UCSD-AML1 (cell line): ENCODE measurements at regions not wholly inside any gene's neighbourhood (a gene's known extent, or its start where the extent isn't known, plus 50 kb on each side); places are given as distances from the start of the nearest gene placed in this dataset.

ENCODE experiments used
- DNase-seq: peaks from one replicate; lab custom pipeline; 2025; ENCODE audit not compliant: unreplicated experiment; lab: John Stamatoyannopoulos, UW

GRCh38 chr11:129292092-129292491 is 83.6 kb upstream of the BARX2 start:
- DNase-seq = no peak

- DNase-seq = no peak
Observed at GRCh38 chr11:129291546-129291945, 84.1 kb upstream of the BARX2 start.

- no peak for DNase-seq
Observed at GRCh38 chr11:129290966-129291365, 84.7 kb upstream of the BARX2 start.

- DNase-seq = no peak
Observed at GRCh38 chr11:129289350-129290040, 86.2 kb upstream of the BARX2 start.

- no peak for DNase-seq
Observed at GRCh38 chr11:129287920-129288319, 87.7 kb upstream of the BARX2 start.

GRCh38 chr11:129286813-129287212 is 88.8 kb upstream of the BARX2 start:
- DNase-seq = no peak

- no peak for DNase-seq
Observed at GRCh38 chr11:129285402-129285786, 90.3 kb upstream of the BARX2 start.

- no peak for DNase-seq
Observed at GRCh38 chr11:129283141-129283540, 91.0 kb upstream of the ARHGAP32 start.

GRCh38 chr11:129282634-129283033 is 90.5 kb upstream of the ARHGAP32 start:
- no peak for DNase-seq

GRCh38 chr11:129281471-129282415 is 89.6 kb upstream of the ARHGAP32 start:
- DNase-seq = no peak

- DNase-seq = no peak
Observed at GRCh38 chr11:129280027-129280811, 88.1 kb upstream of the ARHGAP32 start.

- no peak for DNase-seq
Observed at GRCh38 chr11:129279326-129280026, 87.4 kb upstream of the ARHGAP32 start.

GRCh38 chr11:129278586-129279319 is 86.6 kb upstream of the ARHGAP32 start:
- no peak for DNase-seq

- DNase-seq = no peak
Observed at GRCh38 chr11:129277198-129277843, 85.2 kb upstream of the ARHGAP32 start.

GRCh38 chr11:129275828-129276227 is 83.7 kb upstream of the ARHGAP32 start:
- no peak for DNase-seq

GRCh38 chr11:129273944-129274711 is 82.0 kb upstream of the ARHGAP32 start:
- no peak for DNase-seq

- no peak for DNase-seq
Observed at GRCh38 chr11:129273322-129273721, 81.2 kb upstream of the ARHGAP32 start.

GRCh38 chr11:129271030-129271429 is 78.9 kb upstream of the ARHGAP32 start:
- no peak for DNase-seq

- no peak for DNase-seq
Observed at GRCh38 chr11:129270446-129270845, 78.3 kb upstream of the ARHGAP32 start.
